Tibial artery (tissue), 4 donors: ENCODE measurements at regions not wholly inside any gene's neighbourhood (a gene's known extent, or its start where the extent isn't known, plus 50 kb on each side); places are given as distances from the start of the nearest gene placed in this dataset.
A peak's percentile ranks its signal among the peaks of the same experiment; 100 is the strongest.

Experiments used
- DNase-seq, 2 donors: peaks; one replicate each; pipeline ENCODE4 v3.0.0-alpha.2; 2019
- H3K27ac ChIP-seq, 2 donors: fragments of 200-600 bp; sonication (generic) in 1 of 2; 1 replicate in 1 of 2; 2 replicates in 1 of 2; pipeline ENCODE4 v1.5.1; 2018 to 2019; ENCODE audit warnings: mild to moderate bottlenecking in 1 of 2
- H3K27me3 ChIP-seq, 2 donors: fragments of 200-600 bp; sonication (generic) in 1 of 2; one replicate each; pipeline versions ENCODE4 v1.5.1 to v1.6.0; 2016 to 2019
- H3K36me3 ChIP-seq, 3 donors: fragments of 200-600 bp; sonication (generic) in 2 of 3; one replicate each; pipeline ENCODE4 v1.5.1; 2016 to 2019; ENCODE audit warnings: mild to moderate bottlenecking in 2 of 3
- H3K4me1 ChIP-seq, 4 donors: fragments of 200-600 bp; sonication (generic) in 2 of 4; 1 replicate in 3 of 4; 2 replicates in 1 of 4; pipeline ENCODE4 v1.5.1; 2016 to 2019
- H3K4me3 ChIP-seq, 2 donors: fragments of 200-600 bp; sonication (generic) in 1 of 2; 1 replicate in 1 of 2; 2 replicates in 1 of 2; pipeline ENCODE4 v1.5.1; 2018 to 2019; ENCODE audit warnings: mild to moderate bottlenecking in 2 of 2
- H3K9me3 ChIP-seq, 3 donors: fragments of 200-600 bp; sonication (generic) in 1 of 3; one replicate each; pipeline ENCODE4 v1.5.1; 2016 to 2019
- CTCF ChIP-seq, 2 experiments: fragments of 200-600 bp in 1 of 2; fragments of 450-650 bp in 1 of 2; IDR thresholded peaks; one replicate each; pipeline ENCODE4 v1.5.1; 2017 to 2019; ENCODE audit warnings: antibody characterized with exemption in 2 of 2, mild to moderate bottlenecking in 1 of 2, moderate library complexity in 1 of 2
- intact Hi-C: fragments of 100-400 bp; cut with DNase I; formaldehyde crosslinking; loops from one replicate; pipeline ENCODE4 v1.15.0; 2023; ENCODE audit warnings: low total_unique reads

GRCh38 chr2:188894979-188895378 lies 79.2 kb upstream of the COL3A1 start:
- intact Hi-C loops = loop anchor here (10.0 kb wide), 1 partner anchor 80 kb away; the partner anchor contains the start of gene COL3A1
- Histone ChIP-seq H3K27ac (no peak overlapping the region), H3K36me3 (no peaks in the 10 kb centered on the region), H3K9me3 (no peaks in the 10 kb centered on the region), H3K4me3 (no peak overlapping the region), H3K4me1 (peaks cover 0 to 51% (median 8%) of the 10 kb centered on the region in 4 donors), H3K27me3 (no peaks in the 10 kb centered on the region)
- no peak for DNase-seq
- TF ChIP-seq CTCF (IDR thresholded peaks at IDR 0.05) = no peak

GRCh38 chr2:188897096-188897495 lies 77.1 kb upstream of the COL3A1 start:
- DNase-seq = no peak
- intact Hi-C loops = loop anchor here (10.0 kb wide), 1 partner anchor 78 kb away; the partner anchor contains the start of gene COL3A1
- H3K27ac ChIP-seq = peak overlapping the region; percentile 67 to 79

GRCh38 chr2:188898261-188898660 lies 75.9 kb upstream of the COL3A1 start:
- no peak for TF ChIP-seq CTCF (IDR thresholded peaks at IDR 0.05)
- Histone ChIP-seq H3K9me3 (no peaks in the 10 kb centered on the region), H3K36me3 (no peaks in the 10 kb centered on the region), H3K4me1 (peaks cover 0 to 39% (median 6%) of the 10 kb centered on the region in 4 donors), H3K27me3 (no peaks in the 10 kb centered on the region), H3K27ac (peak overlapping the region; percentile 67 to 79), H3K4me3 (no peak overlapping the region)
- intact Hi-C loops = loop anchor here (10.0 kb wide), 1 partner anchor 77 kb away; the partner anchor contains the start of gene COL3A1
- no peak for DNase-seq

More at GRCh38 chr2:188897096-188897495, 77.1 kb upstream of the COL3A1 start:
- no peaks in the 10 kb centered on the region for H3K9me3 ChIP-seq
- H3K4me3 ChIP-seq = peak overlapping the region; percentile 15 to 27
- H3K27me3 ChIP-seq = no peaks in the 10 kb centered on the region
- peaks cover 0 to 51% (median 8%) of the 10 kb centered on the region in 4 donors for H3K4me1 ChIP-seq
- no peaks in the 10 kb centered on the region for H3K36me3 ChIP-seq
- TF ChIP-seq CTCF (IDR thresholded peaks at IDR 0.05) = no peak

- H3K36me3 ChIP-seq = no peaks in the 10 kb centered on the region
- DNase-seq = no peak
- no peak overlapping the region for H3K4me3 ChIP-seq
- intact Hi-C loops = no loop called here
- no peaks in the 10 kb centered on the region for H3K9me3 ChIP-seq
- H3K4me1 ChIP-seq = peaks cover 0 to 6% (median 0%) of the 10 kb centered on the region in 4 donors
- H3K27ac ChIP-seq = no peak overlapping the region
- no peak for TF ChIP-seq CTCF (IDR thresholded peaks at IDR 0.05)
- H3K27me3 ChIP-seq = no peaks in the 10 kb centered on the region
Measured at GRCh38 chr2:188902901-188903491, 71.2 kb upstream of the COL3A1 start.

GRCh38 chr2:188903740-188904139 lies 70.4 kb upstream of the COL3A1 start:
- H3K27ac ChIP-seq = no peak overlapping the region

More at GRCh38 chr2:188903740-188904139, 70.4 kb upstream of the COL3A1 start:
- no peak overlapping the region for H3K4me3 ChIP-seq
- no peak for DNase-seq
- H3K36me3 ChIP-seq = no peaks in the 10 kb centered on the region
- H3K4me1 ChIP-seq = no peaks in the 10 kb centered on the region
- intact Hi-C loops = no loop called here
- H3K27me3 ChIP-seq = no peaks in the 10 kb centered on the region
- H3K9me3 ChIP-seq = no peaks in the 10 kb centered on the region
- TF ChIP-seq CTCF (IDR thresholded peaks at IDR 0.05) = no peak
